ENCODE measurements at regions not wholly inside any gene's neighbourhood (a gene's known extent, or its start where the extent isn't known, plus 50 kb on each side); places are given as distances from the start of the nearest gene placed in this dataset.

DNA sequence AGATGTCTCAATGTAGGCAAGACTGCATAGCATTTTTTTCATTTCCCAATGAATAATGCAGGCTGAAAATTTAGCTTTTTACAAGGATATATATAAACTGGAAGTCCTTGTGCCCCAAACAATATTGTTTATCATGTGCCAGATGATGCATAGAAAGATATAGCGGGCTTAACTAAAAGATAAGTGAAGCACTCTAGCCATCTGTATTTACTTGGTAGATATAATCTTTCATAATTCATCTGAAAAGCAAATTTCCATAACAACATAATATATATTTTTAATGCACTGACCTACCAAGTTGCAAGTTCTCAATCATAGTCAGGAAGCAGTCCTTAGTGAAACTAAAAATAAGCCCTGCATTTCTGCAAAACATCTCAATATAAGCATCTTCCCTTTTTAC is 653.3 kb downstream of the NLGN4X start:
- no peak for TF ChIP-seq POLR2AphosphoS5 (IDR thresholded peaks at IDR 0.05; ENCODE audit: insufficient read depth, low read depth, low read length)
- no peak for TF ChIP-seq CTCF (IDR thresholded peaks at IDR 0.05; ENCODE audit: extremely low read depth in 1 of 2, insufficient read depth in 1 of 2, low read depth in 1 of 2, low read length in 2 of 2)
- no peak for TF ChIP-seq EZH2 (IDR thresholded peaks at IDR 0.05; ENCODE audit: borderline replicate concordance, low read depth, low read length, severe bottlenecking)
- no peak for TF ChIP-seq FOS (IDR thresholded peaks at IDR 0.05; ENCODE audit: borderline replicate concordance, insufficient read depth, low read length)
